Karpas-422 (cell line): ENCODE measurements at regions not wholly inside any gene's neighbourhood (a gene's known extent, or its start where the extent isn't known, plus 50 kb on each side); places are given as distances from the start of the nearest gene placed in this dataset.

ENCODE experiments used
- DNase-seq: peaks from one replicate; pipeline ENCODE4 v3.0.0-alpha.2; 2015
- H2AFZ ChIP-seq: fragments of 200-600 bp; sonication (generic); 2 replicates; pipeline ENCODE4 v1.6.1; 2014; ENCODE audit warnings: antibody characterized with exemption, low read length, mixed read lengths
- H3K27ac ChIP-seq: fragments of 200-600 bp; sonication (generic); 2 replicates; pipeline ENCODE4 v1.5.1; 2014; ENCODE audit warnings: mild to moderate bottlenecking, low read length, moderate library complexity
- H3K27me3 ChIP-seq: fragments of 200-600 bp; sonication (generic); 2 replicates; pipeline ENCODE4 v1.6.1; 2014; ENCODE audit warnings: low read length, mixed read lengths
- H3K36me3 ChIP-seq: fragments of 200-600 bp; sonication (generic); 2 replicates; pipeline ENCODE4 v1.6.1; 2014; ENCODE audit warnings: low read length, mixed read lengths; ENCODE audit not compliant: insufficient read depth
- H3K4me1 ChIP-seq: fragments of 200-600 bp; sonication (generic); 2 replicates; pipeline ENCODE4 v1.6.1; 2014; ENCODE audit warnings: mild to moderate bottlenecking, low read length, mixed read lengths
- H3K4me2 ChIP-seq: fragments of 200-600 bp; sonication (generic); 2 replicates; pipeline ENCODE4 v1.6.1; 2014; ENCODE audit warnings: low read length, low read depth, mild to moderate bottlenecking; ENCODE audit not compliant: poor library complexity, severe bottlenecking
- H3K4me3 ChIP-seq: fragments of 200-600 bp; sonication (generic); 2 replicates; pipeline ENCODE4 v1.5.1; 2014; ENCODE audit warnings: mild to moderate bottlenecking, antibody characterized with exemption, low read length, mixed read lengths
- H3K79me2 ChIP-seq: fragments of 200-600 bp; sonication (generic); 2 replicates; pipeline ENCODE4 v1.6.1; 2014; ENCODE audit warnings: mild to moderate bottlenecking, low read length, mixed read lengths
- H3K9ac ChIP-seq: fragments of 200-600 bp; sonication (generic); 2 replicates; pipeline ENCODE4 v1.6.0; 2014; ENCODE audit warnings: low read length
- H3K9me2 ChIP-seq: fragments of 200-600 bp; sonication (generic), shearing (Covaris generic); replicated peaks from 2 replicates; pipeline ENCODE4 v1.6.0; 2014; ENCODE audit warnings: mild to moderate bottlenecking, low read length, moderate library complexity; ENCODE audit not compliant: insufficient read depth
- H3K9me3 ChIP-seq: fragments of 300-700, 200-600 bp; sonication (generic); 2 replicates; pipeline ENCODE4 v1.6.1; 2014; ENCODE audit warnings: low read length, mixed read lengths
- H4K20me1 ChIP-seq: fragments of 200-600 bp; sonication (generic); 2 replicates; pipeline ENCODE4 v1.6.1; 2014; ENCODE audit warnings: mild to moderate bottlenecking, antibody characterized with exemption, low read length, low read depth; ENCODE audit not compliant: insufficient read depth

GRCh38 chr4:81375745-81376144 is 96.0 kb downstream of the RASGEF1B start:
- Histone ChIP-seq H3K4me1 (no peaks in the 10 kb centered on the region), H3K4me2 (no peak overlapping the region), H3K4me3 (no peak overlapping the region), H3K9me3 (no peaks in the 10 kb centered on the region), H3K27me3 (no peaks in the 10 kb centered on the region), H4K20me1 (no peaks in the 10 kb centered on the region), H3K9ac (no peak overlapping the region), H3K27ac (no peak overlapping the region), H3K36me3 (no peaks in the 10 kb centered on the region), H3K9me2 (no peaks in the 10 kb centered on the region), H2AFZ (no peak overlapping the region), H3K79me2 (no peaks in the 10 kb centered on the region)
- DNase-seq = no peak

DNA sequence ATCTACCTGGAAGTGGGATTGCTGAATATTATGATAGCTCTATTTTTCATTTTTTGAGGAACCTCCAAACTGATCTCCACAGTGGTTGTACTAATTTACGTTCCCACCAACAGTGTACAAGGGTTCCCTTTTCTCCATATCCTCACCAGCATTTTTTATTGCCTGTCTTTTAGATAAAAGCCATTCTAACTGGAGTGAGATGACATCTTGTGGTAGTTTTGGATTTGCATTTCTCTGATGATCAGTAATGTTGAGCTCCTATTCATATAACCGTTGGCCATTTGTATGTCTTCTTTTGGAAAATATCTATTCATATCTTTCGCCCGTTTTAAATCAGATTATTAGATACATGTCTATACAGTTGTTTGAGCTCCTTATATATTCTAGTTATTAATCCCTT is 101.8 kb downstream of the RASGEF1B start:
- Histone ChIP-seq H3K79me2 (no peaks in the 10 kb centered on the region), H3K9ac (no peak overlapping the region), H2AFZ (no peak overlapping the region), H3K36me3 (no peaks in the 10 kb centered on the region), H3K4me2 (no peak overlapping the region), H3K9me3 (no peaks in the 10 kb centered on the region), H3K27ac (no peak overlapping the region), H3K9me2 (no peaks in the 10 kb centered on the region), H3K27me3 (no peaks in the 10 kb centered on the region), H3K4me1 (no peaks in the 10 kb centered on the region), H3K4me3 (no peak overlapping the region), H4K20me1 (no peaks in the 10 kb centered on the region)
- no peak for DNase-seq

GRCh38 chr4:81366779-81367178 is 104.9 kb downstream of the RASGEF1B start:
- DNase-seq = no peak
- Histone ChIP-seq H4K20me1 (no peaks in the 10 kb centered on the region), H3K4me1 (no peaks in the 10 kb centered on the region), H3K9me2 (no peaks in the 10 kb centered on the region), H3K27me3 (no peaks in the 10 kb centered on the region), H3K4me3 (no peak overlapping the region), H3K27ac (no peak overlapping the region), H3K79me2 (no peaks in the 10 kb centered on the region), H3K9me3 (no peaks in the 10 kb centered on the region), H3K9ac (no peak overlapping the region), H3K36me3 (no peaks in the 10 kb centered on the region), H3K4me2 (no peak overlapping the region), H2AFZ (no peak overlapping the region)

- H3K9me3 ChIP-seq = no peaks in the 10 kb centered on the region
- no peaks in the 10 kb centered on the region for H3K79me2 ChIP-seq
- no peak overlapping the region for H2AFZ ChIP-seq
- H4K20me1 ChIP-seq = no peaks in the 10 kb centered on the region
- DNase-seq = no peak
- H3K4me3 ChIP-seq = no peak overlapping the region
- H3K4me1 ChIP-seq = no peaks in the 10 kb centered on the region
- H3K9ac ChIP-seq = no peak overlapping the region
- H3K36me3 ChIP-seq = no peaks in the 10 kb centered on the region
- H3K9me2 ChIP-seq = no peaks in the 10 kb centered on the region
- no peak overlapping the region for H3K27ac ChIP-seq
- H3K27me3 ChIP-seq = no peaks in the 10 kb centered on the region
- no peak overlapping the region for H3K4me2 ChIP-seq
Measured at GRCh38 chr4:81360737-81361136, 111.0 kb downstream of the RASGEF1B start.

DNA sequence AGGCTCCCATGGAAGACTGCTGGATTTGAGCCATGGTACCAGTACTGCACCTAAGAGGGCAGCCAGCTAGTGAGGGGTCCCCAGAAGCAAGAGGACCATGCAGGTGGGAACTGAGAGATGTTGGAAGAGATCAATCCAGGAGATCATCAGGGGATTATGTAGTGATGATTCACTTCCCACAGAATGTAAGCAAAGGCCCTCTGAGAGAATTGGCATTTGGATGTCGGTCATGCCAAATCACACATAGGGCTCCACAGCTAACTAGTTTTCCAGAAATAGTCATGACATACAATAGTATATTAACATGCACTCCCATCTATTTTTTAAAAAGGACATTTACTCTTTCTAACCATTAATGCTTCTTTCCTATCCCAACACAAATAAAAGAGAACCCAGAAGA is 112.5 kb downstream of the RASGEF1B start:
- Histone ChIP-seq H3K79me2 (no peaks in the 10 kb centered on the region), H2AFZ (no peak overlapping the region), H3K9ac (no peak overlapping the region), H3K27me3 (no peaks in the 10 kb centered on the region), H3K36me3 (no peaks in the 10 kb centered on the region), H3K27ac (no peak overlapping the region), H3K4me2 (no peak overlapping the region), H4K20me1 (no peaks in the 10 kb centered on the region), H3K9me3 (no peaks in the 10 kb centered on the region), H3K4me3 (no peak overlapping the region), H3K9me2 (no peaks in the 10 kb centered on the region), H3K4me1 (no peaks in the 10 kb centered on the region)
- DNase-seq = no peak

GRCh38 chr4:81358154-81358553 is 113.6 kb downstream of the RASGEF1B start:
- H3K4me3 ChIP-seq = no peak overlapping the region
- no peaks in the 10 kb centered on the region for H3K9me2 ChIP-seq
- H4K20me1 ChIP-seq = no peaks in the 10 kb centered on the region
- H3K27ac ChIP-seq = no peak overlapping the region
- no peaks in the 10 kb centered on the region for H3K9me3 ChIP-seq
- no peaks in the 10 kb centered on the region for H3K36me3 ChIP-seq
- H2AFZ ChIP-seq = no peak overlapping the region
- no peak overlapping the region for H3K9ac ChIP-seq
- no peaks in the 10 kb centered on the region for H3K27me3 ChIP-seq
- H3K79me2 ChIP-seq = no peaks in the 10 kb centered on the region
- DNase-seq = no peak
- no peaks in the 10 kb centered on the region for H3K4me1 ChIP-seq
- no peak overlapping the region for H3K4me2 ChIP-seq

DNA sequence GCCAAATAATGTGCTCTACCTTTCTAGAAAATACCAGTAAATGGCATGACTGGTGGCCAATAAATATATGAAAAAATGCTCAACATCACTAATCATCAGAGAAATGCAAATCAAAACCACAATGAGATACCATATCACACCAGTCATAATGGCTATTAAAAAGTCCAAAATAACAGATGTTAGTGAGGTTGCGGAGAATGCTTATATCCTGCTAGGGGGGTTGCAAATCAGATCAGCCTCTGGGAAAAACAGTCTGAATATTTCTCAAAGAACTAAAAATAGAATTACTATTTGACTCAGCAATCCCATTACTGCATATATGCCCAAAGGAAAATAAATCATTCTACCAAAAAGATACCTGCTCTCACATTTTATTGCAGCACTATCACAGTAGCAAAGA is 115.1 kb downstream of the RASGEF1B start:
- Histone ChIP-seq H3K9ac (no peak overlapping the region), H3K4me3 (no peak overlapping the region), H3K79me2 (no peaks in the 10 kb centered on the region), H3K4me1 (no peaks in the 10 kb centered on the region), H3K9me3 (no peaks in the 10 kb centered on the region), H3K36me3 (no peaks in the 10 kb centered on the region), H3K27ac (no peak overlapping the region), H4K20me1 (no peaks in the 10 kb centered on the region), H3K4me2 (no peak overlapping the region), H3K27me3 (no peaks in the 10 kb centered on the region), H3K9me2 (no peaks in the 10 kb centered on the region), H2AFZ (no peak overlapping the region)
- no peak for DNase-seq

- H3K27ac ChIP-seq = no peak overlapping the region
- H3K4me1 ChIP-seq = no peaks in the 10 kb centered on the region
- no peaks in the 10 kb centered on the region for H3K9me3 ChIP-seq
- H3K27me3 ChIP-seq = no peaks in the 10 kb centered on the region
- H4K20me1 ChIP-seq = no peaks in the 10 kb centered on the region
- no peaks in the 10 kb centered on the region for H3K9me2 ChIP-seq
- H2AFZ ChIP-seq = no peak overlapping the region
- no peaks in the 10 kb centered on the region for H3K36me3 ChIP-seq
- no peak overlapping the region for H3K4me2 ChIP-seq
- no peak for DNase-seq
- H3K9ac ChIP-seq = no peak overlapping the region
- H3K79me2 ChIP-seq = no peaks in the 10 kb centered on the region
- no peak overlapping the region for H3K4me3 ChIP-seq
Measured at GRCh38 chr4:81355136-81355535, 116.6 kb downstream of the RASGEF1B start.

- Histone ChIP-seq H3K79me2 (no peaks in the 10 kb centered on the region), H2AFZ (no peak overlapping the region)
Measured at GRCh38 chr4:81353861-81354260, 117.8 kb downstream of the RASGEF1B start.

More at GRCh38 chr4:81353861-81354260, 117.8 kb downstream of the RASGEF1B start:
- no peaks in the 10 kb centered on the region for H3K9me2 ChIP-seq
- H3K27ac ChIP-seq = no peak overlapping the region
- H3K4me1 ChIP-seq = no peaks in the 10 kb centered on the region
- no peak overlapping the region for H3K9ac ChIP-seq
- no peaks in the 10 kb centered on the region for H3K9me3 ChIP-seq
- no peak overlapping the region for H3K4me3 ChIP-seq
- H3K36me3 ChIP-seq = no peaks in the 10 kb centered on the region
- H4K20me1 ChIP-seq = no peaks in the 10 kb centered on the region
- no peak overlapping the region for H3K4me2 ChIP-seq
- no peak for DNase-seq
- H3K27me3 ChIP-seq = no peaks in the 10 kb centered on the region
